HEK293T (cell line): ENCODE measurements at regions not wholly inside any gene's neighbourhood (a gene's known extent, or its start where the extent isn't known, plus 50 kb on each side); places are given as distances from the start of the nearest gene placed in this dataset.

ENCODE experiments used
- ARNT ChIP-seq: fragments of 450-650 bp; IDR thresholded peaks from 2 replicates; pipeline ENCODE4 v1.6.1; 2017; ENCODE audit warnings: mild to moderate bottlenecking
- CTBP1 ChIP-seq: fragments of 450-650 bp; IDR thresholded peaks from 2 replicates; pipeline ENCODE4 v1.6.1; 2016; ENCODE audit warnings: borderline replicate concordance
- FOXK2 ChIP-seq: fragments of 450-650 bp; IDR thresholded peaks from 2 replicates; pipeline ENCODE4 v1.6.1; 2016; ENCODE audit warnings: mild to moderate bottlenecking
- FOXM1 ChIP-seq: fragments of 450-650 bp; IDR thresholded peaks from 2 replicates; pipeline ENCODE4 v1.6.1; 2017; ENCODE audit warnings: mild to moderate bottlenecking, borderline replicate concordance
- HDGF ChIP-seq: fragments of 450-650 bp; IDR thresholded peaks from 2 replicates; pipeline ENCODE4 v1.6.1; 2017; ENCODE audit warnings: antibody characterized with exemption, borderline replicate concordance
- SP1 ChIP-seq: fragments of 450-650 bp; IDR thresholded peaks from 2 replicates; pipeline ENCODE4 v1.6.1; 2017

DNA sequence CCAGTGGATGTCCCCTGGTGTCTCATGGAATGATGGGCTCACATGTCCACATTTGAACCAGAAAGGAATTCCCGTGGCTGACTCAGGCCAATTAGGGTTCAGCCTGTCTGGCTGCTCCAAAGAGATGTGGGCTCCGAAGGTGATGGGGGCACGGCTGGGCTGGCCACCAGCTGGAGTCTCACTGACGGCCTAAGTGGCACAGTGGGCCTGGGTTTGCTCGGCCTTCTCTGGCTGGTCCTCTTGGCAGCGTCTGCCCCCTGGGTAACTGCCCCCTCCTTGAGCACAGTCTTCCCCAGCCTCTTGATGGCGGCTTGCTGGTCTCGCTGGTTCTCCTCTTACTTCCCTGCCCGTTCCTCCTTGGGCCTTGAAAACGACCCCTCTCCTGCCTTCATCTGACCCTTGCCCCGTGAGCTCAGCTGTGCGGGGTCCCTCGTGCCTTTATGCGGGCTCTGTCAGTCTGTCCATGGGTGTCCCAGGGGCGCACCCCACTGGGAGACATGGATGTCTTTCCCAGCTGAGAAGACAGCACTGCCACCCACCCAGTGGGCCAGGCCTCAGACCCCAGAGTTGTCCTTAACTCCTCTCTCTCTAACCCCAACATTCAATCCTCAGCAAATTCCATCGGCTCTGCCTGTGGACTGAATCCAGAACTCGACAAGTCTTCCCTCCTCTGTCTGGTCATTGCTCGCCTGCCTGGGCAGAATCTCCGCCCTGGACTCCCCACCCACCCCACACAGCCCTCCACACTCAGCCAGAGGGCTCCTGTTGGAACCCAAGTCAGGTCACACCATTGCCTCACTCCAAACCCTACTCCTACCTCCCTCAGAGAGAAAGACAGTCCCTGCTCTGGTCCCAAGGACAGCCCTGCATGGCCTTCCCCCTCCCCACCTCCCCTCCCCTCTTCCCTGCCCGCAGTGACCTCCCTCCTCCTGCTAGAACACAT is 78.7 kb downstream of the CEBPB start:
- no peak for TF ChIP-seq CTBP1
- no peak for TF ChIP-seq SP1
- no peak for TF ChIP-seq ARNT
- TF ChIP-seq FOXM1, result no peak
- no peak for TF ChIP-seq HDGF
- no peak for TF ChIP-seq FOXK2
